ENCODE measurements at regions not wholly inside any gene's neighbourhood (a gene's known extent, or its start where the extent isn't known, plus 50 kb on each side); places are given as distances from the start of the nearest gene placed in this dataset.

DNA sequence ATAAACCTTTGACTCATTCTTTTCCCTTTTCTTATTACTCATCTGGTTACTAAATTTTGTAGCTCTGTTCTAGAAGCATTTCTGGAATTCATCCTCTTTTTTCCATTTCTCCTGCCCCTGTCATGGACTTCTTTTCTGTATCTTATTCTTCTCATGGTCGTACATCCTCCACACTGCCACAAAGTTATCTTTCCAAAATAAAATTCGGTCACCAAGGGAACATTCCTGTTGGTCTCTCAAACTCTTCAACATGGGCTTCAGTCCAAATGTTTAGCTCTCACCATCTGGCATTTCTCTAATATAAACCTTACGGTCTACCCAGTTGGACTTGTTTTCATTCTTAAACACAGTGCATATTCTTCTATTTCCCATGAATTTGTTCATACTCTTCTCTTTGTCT lies 428.8 kb upstream of the ID4 start:
- SMC1A ChIA-PET (ENCODE audit: uncharacterized antibody, unreplicated experiment): no interaction called here
- no peak for FAIRE-seq

More for the DNA sequence above, 428.8 kb upstream of the ID4 start:
- no peak overlapping the region for H3K4me3 ChIP-seq
- no peak overlapping the region for H3K4me2 ChIP-seq (ENCODE audit: control insufficient read depth, insufficient read depth)
- no TSS peak for BruUV-seq (replicated peaks)
- no peaks in the 10 kb centered on the region for H4K20me1 ChIP-seq (ENCODE audit: control insufficient read depth, insufficient read depth)
- RAD21 ChIA-PET (ENCODE audit: unreplicated experiment): no interaction called here
- no peak for TF ChIP-seq HDAC2 (IDR thresholded peaks at IDR 0.05)
- TF ChIP-seq BRCA1 (IDR thresholded peaks at IDR 0.05; ENCODE audit: low read depth, low read length): no peak
- no peak for TF ChIP-seq WRNIP1 (IDR thresholded peaks at IDR 0.05; ENCODE audit: borderline replicate concordance, low read depth, low read length)
- TF ChIP-seq MLLT1 (IDR thresholded peaks at IDR 0.05): no peak
- TF ChIP-seq ZNF592 (IDR thresholded peaks at IDR 0.05): no peak
- TF ChIP-seq POLR2AphosphoS2 (IDR thresholded peaks at IDR 0.05; ENCODE audit: low read depth, low read length): no peak
- no peak for TF ChIP-seq STAT3 (IDR thresholded peaks at IDR 0.05; ENCODE audit: low read depth, low read length)
- TF ChIP-seq SMC3 (IDR thresholded peaks at IDR 0.05; ENCODE audit: borderline replicate concordance, low read length): no peak
- TF ChIP-seq CREM (IDR thresholded peaks at IDR 0.05; ENCODE audit: low read depth): no peak
- no peak for TF ChIP-seq CHD2 (IDR thresholded peaks at IDR 0.05; ENCODE audit: borderline replicate concordance, low read depth, low read length)
- TF ChIP-seq ATF7 (IDR thresholded peaks at IDR 0.05; ENCODE audit: low read depth): no peak
- TF ChIP-seq PAX8 (IDR thresholded peaks at IDR 0.05): no peak
- no peak for TF ChIP-seq ASH2L (IDR thresholded peaks at IDR 0.05; ENCODE audit: borderline replicate concordance, low read depth)
- TF ChIP-seq, protein P1, sequence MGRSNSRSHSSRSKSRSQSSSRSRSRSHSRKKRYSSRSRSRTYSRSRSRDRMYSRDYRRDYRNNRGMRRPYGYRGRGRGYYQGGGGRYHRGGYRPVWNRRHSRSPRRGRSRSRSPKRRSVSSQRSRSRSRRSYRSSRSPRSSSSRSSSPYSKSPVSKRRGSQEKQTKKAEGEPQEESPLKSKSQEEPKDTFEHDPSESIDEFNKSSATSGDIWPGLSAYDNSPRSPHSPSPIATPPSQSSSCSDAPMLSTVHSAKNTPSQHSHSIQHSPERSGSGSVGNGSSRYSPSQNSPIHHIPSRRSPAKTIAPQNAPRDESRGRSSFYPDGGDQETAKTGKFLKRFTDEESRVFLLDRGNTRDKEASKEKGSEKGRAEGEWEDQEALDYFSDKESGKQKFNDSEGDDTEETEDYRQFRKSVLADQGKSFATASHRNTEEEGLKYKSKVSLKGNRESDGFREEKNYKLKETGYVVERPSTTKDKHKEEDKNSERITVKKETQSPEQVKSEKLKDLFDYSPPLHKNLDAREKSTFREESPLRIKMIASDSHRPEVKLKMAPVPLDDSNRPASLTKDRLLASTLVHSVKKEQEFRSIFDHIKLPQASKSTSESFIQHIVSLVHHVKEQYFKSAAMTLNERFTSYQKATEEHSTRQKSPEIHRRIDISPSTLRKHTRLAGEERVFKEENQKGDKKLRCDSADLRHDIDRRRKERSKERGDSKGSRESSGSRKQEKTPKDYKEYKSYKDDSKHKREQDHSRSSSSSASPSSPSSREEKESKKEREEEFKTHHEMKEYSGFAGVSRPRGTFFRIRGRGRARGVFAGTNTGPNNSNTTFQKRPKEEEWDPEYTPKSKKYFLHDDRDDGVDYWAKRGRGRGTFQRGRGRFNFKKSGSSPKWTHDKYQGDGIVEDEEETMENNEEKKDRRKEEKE (IDR thresholded peaks at IDR 0.05): no peak
- H3K27ac ChIP-seq (ENCODE audit: control insufficient read depth, insufficient read depth): no peak overlapping the region
- in situ Hi-C loops (cut with MboI): no loop called here
- ATAC-seq (no peak), DNase-seq (ENCODE audit: low read depth, low spot score) (no peak)
- no peaks in the 10 kb centered on the region for H3K79me2 ChIP-seq (ENCODE audit: control insufficient read depth, insufficient read depth, low read length)
- 31% methylated on average over 3 of the region's 3 CpGs for WGBS (ENCODE audit: insufficient coverage, insufficient replicate concordance, low lambda C conversion rate, missing lambda C conversion rate)
- H3K4me1 ChIP-seq (ENCODE audit: control insufficient read depth, insufficient read depth, low read length): no peaks in the 10 kb centered on the region
- no peak overlapping the region for H2AFZ ChIP-seq (ENCODE audit: control insufficient read depth, low read depth, low read length)
- no peaks in the 10 kb centered on the region for H3K36me3 ChIP-seq (ENCODE audit: control insufficient read depth in 2 of 2, insufficient read depth in 2 of 2, low read length in 1 of 2)
- H3K27me3 ChIP-seq (replicated peaks in 1 of 2; ENCODE audit: control insufficient read depth in 2 of 2, insufficient read depth in 2 of 2, low read length in 1 of 2): no peaks in the 10 kb centered on the region
- intact Hi-C loops (cut with micrococcal nuclease; ENCODE audit: unreplicated experiment): no loop called here
- no peak overlapping the region for H3K9ac ChIP-seq (ENCODE audit: control insufficient read depth, insufficient read depth, low read length)
- CTCF ChIA-PET: no interaction called here
- POLR2A ChIA-PET: no interaction called here
- H3K9me3 ChIP-seq (replicated peaks; ENCODE audit: control insufficient read depth, insufficient read depth, low read length): no peaks in the 10 kb centered on the region; the same call in 2 of the 3 replicates

Data from GM12878 (cell line).